GM21360 (cell line): ENCODE measurements at regions not wholly inside any gene's neighbourhood (a gene's known extent, or its start where the extent isn't known, plus 50 kb on each side); places are given as distances from the start of the nearest gene placed in this dataset.
A peak's percentile ranks its signal among the peaks of the same experiment; 100 is the strongest.
"Not testable (repeated sequence)": the region's sequence is repeated elsewhere in the genome, so short reads cannot be mapped to it uniquely, and the experiment has no call there.

Experiments used
- ATAC-seq: cut with Tn5 transposase; IDR thresholded peaks from one replicate; pipeline ENCODE4 v1.9.1; 2021; ENCODE audit warnings: mild to moderate bottlenecking, moderate library complexity; ENCODE audit not compliant: unreplicated experiment

DNA sequence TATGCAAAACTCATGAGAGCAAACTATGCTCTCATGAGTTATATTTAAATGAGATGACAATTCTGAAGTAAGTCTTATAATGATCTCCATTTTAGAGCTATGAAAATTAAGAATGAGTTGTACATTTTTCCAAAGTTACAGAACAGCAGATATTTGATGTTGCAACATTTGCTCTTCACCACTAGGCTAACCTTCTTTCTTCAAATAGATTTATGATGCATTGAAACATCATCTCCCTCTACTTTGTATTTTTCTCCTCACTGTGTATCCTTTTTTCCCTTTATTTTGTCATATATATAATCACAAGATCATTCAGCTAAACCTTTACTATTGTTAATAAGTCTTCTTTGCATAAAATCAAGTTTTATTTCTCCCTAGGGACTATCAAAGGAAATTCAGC lies 497.7 kb upstream of the TYRP1 start:
- no peak for ATAC-seq

DNA sequence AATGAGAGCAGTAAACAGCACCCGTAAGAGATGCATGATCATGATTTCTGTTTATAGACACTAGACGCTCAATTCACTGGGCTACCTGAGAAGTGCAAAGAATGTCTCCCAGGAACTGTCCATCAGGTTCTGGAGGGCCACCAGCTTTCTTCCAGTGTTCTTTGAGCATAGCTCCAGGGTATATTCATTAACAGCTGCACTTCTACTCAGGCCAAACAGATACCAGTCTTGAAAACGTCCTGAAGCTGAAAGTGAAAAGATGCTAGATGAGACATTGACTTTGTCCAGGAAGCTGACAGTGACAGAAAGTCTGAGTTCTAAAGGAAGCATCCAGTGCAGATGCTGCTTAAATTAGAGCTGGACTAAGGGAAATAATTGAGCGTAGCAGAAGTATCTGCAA lies 488.7 kb upstream of the TYRP1 start:
- ATAC-seq: no peak

DNA sequence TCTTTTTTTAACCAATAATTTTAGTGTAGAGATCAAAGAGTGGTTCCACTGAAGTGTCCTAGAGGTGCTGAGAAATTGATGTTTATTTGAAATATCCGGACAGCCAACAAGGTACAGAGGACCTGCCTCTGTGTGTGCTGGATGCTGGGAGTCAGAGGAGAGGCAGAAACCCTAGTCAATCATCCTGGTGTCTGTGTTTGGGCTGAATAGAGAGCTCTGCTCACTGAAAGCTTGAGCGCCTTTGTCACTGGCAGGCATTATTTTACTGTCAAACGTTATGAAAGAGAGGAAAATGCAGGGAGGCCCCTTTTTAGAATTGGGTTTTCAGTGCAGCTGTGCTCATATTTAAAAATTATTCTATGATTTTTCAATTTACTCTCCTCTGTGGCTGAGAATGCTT lies 480.3 kb upstream of the TYRP1 start:
- no peak for ATAC-seq

DNA sequence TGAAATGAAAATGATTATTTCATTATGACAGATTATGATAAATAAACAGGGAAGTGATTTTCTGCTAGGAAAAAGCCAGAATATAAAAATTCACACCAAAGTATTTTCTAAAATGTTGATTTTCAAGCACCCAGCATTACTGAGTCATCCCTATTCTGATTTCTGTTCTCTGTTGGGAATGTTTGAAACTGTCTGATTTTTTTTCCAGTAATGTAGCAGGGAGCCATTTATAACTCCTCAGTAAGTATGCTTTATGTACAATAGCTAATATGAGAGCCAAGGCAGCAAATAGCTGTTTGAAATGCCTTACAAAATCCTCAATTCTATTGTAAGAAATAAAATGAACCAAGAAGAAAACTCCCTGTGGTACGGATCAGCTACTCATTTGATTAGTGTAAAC lies 471.7 kb upstream of the TYRP1 start:
- ATAC-seq: no peak

DNA sequence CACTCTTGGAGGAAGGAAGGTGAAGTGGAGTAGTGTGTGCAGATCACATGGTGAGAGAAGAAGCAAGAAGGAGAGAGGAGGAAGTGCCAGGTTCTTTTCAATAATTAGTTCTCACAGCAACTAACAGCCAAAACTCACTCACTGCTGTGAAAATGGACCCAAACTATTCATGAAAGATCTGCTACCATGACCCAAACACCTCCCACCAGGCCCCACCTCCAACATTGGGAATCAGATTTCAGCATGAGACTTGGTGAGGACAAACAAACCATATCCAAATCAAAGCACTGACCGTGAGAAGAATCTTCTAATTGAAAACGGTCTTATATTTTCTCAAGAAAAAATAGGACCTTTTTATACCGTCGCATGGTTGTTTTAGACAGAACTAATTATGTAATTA lies 468.7 kb upstream of the TYRP1 start:
- ATAC-seq: no peak

DNA sequence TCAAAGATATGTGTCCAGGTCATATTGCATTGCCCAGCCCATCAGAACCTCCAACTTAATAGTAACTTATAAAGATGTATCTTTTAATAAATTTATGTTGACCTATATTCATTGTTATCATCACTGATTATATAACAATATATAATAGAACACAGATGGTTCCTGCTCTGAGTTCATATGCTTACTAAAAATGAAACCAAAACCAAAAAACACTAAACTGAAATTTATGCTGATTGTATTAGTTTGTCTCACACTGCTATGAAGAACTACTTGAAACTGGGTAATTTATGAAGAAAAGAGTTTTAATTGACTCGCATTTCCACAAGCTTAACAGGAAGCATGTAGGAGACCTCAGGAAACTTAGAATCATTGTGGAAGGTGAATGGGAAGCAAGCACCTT lies 462.5 kb upstream of the TYRP1 start:
- peak; percentile 77 for ATAC-seq

DNA sequence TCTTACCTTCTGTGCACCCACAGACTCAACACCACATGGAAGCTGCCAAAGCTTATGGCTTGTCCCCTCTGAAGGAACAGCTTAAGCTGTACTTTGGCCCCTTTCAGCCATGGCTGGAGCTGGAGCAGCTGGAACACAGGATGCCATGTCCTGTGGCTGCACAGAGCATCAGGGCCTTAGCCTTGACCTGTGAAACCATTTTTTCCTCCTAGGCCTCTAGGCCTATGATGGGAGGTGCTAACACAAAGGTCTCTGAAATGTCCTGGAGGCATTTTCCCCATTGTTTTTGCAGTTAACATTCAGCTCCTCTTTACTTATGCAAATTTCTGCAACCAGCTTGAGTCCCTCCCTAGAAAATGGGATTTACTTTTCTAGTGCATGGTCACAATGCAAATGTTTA lies 461.4 kb upstream of the TYRP1 start:
- no peak for ATAC-seq

DNA sequence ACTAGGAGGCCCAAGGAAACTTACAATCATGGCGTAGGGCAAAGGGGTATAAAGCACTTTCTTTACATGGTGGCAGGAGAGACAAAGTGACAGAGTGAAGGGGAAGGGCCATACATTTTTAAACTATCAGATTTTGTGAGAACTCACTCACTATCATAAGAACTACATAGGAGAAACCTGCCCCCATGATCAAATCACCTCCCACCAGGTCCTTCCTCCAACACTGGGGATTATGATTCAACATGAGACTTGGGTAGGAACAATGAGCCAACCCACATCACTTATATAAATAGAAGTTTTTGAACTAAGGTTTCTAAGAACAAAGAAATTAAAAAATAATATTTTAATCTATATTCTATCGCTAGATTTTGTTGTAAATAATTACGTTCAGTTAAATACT lies 460.3 kb upstream of the TYRP1 start:
- ATAC-seq: no peak

DNA sequence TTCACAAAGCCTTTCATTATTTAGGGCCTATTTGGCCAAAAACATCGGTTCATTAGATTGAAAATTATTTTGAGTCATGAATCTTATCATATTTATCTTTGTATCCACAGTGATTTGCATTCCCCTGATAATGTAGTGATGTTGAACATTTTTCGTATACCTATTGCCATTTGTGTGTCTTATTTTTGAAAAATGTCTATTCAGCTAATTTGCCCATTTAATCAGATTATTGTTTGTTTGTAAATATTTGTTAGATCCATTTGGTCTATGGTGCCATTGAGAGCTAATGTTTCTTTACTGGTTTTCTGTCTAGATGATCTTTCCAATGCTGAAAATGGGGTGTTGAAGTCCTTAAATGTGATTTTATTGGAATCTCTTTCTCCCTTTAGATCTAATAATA lies 439.2 kb upstream of the TYRP1 start:
- no peak for ATAC-seq

DNA sequence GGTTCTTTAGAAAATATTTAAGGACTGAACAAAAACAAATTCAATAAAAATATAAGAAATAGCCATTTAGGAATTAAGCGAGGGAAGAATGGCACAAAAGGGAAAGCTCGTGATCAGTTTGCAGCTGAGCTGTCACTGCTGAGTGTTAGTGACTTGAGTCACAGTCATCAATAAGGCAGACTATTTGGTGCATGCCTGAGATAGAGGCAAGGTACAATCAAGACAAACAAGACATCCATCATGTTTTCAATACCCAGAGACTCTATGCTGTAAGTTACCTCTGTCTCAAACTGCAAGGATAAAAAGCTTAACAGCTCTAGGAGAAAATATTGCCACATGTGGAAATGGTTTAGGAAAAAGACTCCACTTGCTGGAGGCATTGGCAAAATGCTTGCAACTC lies 426.4 kb upstream of the TYRP1 start:
- no peak for ATAC-seq

DNA sequence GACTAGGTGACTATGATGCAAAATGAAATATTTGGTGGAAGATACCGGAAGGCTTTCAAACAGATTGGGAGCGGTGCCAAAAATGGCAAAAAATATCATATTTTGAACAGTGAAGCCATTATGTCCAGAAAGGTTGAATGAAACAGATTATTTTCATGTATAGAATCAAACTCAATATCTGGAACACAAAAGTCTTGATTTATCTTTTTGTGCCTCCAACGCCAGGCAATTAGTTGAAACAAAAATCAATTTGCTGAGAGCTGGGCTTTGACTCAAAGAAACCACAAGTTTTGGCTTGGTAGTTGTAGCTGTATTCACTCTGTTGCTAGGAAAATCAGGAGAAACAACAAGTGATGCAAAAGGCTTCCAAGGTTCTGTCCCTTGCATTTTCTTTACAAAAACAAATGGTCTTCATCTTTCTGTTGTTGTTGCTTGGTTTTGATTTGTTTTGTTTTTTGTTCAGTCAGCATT lies 421.7 kb upstream of the TYRP1 start:
- ATAC-seq: no peak

DNA sequence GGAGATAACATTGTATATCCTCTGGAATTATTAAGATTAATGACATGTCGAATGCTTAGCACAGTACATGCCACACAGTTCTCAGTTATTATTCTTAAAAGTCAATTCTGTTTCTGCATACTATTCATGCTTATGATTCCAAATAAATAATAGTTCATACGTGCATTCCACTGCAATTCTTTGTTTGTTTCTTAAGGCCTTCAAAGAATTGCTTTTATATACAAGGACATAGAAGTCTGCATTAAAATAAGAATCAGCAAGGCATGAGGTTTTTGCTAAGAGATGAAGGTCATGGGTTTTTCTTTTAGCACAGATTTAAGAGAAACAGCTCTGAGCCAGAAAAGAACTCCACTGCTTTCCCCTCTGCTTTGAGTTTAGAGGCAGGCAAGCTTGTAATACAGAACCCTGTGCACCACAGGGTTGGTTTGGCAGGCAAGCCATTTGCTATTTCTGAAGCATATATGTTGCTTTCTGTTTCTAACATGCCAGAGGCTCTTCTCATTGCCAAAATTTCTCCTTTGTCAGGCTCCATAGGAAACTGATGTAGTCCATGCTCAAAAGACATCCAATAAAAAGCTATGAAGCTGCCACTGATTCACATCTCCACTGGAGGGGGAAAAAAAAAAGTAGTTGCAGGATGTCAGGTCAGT lies 420.6 kb upstream of the TYRP1 start:
- ATAC-seq: no peak

DNA sequence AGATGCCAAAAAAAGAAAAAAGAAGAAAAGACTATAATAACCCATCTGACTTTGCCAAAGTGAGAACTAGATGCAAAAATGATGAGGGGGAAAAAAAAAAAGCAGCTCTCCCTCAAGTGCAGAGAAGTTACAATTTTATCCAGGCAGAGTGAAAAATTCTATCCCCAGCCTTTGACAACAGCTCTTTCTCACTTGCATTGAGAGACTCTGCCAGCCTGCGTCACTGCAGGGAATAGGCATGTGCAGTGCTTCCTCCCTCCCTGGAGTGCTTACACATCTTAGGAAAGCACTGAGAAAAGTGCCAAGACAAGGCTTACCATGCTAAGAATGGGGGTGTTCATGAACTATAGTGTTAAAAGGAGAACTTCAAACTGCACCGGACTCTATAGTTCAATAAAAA lies 418.6 kb upstream of the TYRP1 start:
- ATAC-seq: no peak

DNA sequence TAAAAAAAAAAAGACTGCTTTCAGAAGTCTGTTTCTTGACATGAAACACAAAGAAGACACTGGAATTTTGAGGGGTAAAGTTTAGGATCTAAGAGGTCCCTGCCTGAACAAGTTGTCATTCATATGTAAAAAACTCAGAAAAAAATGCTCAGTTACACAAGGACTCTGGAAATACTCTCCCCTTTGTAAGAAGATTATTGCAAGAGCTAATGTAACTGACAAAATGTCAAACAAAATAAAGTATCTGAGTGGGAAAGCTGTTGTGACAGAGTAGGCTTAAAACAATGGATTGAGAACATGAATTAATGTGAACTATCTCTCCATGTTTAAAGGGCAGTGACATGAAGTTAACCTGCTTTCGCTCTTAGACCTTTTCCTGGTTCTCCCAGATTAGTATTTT lies 416.7 kb upstream of the TYRP1 start:
- ATAC-seq: no peak

DNA sequence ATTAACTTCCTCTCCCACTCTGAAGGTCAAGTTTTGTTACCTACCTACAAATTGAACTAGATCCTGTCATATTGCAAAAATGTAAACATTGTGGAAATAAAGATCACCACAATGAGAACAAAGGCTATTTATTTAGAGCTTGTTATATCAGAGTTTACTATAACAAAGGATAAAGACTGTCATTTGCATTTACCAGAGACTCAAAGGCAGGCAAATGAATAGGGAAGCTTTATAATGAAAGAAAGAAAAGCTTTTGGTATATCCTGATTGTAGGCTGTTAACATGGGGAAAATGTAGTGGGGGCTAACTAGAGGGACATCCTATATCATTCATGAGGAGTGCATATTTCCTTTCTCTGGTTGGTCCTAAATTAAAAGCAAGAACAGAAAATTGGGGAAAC lies 403.5 kb upstream of the TYRP1 start:
- ATAC-seq: no peak

DNA sequence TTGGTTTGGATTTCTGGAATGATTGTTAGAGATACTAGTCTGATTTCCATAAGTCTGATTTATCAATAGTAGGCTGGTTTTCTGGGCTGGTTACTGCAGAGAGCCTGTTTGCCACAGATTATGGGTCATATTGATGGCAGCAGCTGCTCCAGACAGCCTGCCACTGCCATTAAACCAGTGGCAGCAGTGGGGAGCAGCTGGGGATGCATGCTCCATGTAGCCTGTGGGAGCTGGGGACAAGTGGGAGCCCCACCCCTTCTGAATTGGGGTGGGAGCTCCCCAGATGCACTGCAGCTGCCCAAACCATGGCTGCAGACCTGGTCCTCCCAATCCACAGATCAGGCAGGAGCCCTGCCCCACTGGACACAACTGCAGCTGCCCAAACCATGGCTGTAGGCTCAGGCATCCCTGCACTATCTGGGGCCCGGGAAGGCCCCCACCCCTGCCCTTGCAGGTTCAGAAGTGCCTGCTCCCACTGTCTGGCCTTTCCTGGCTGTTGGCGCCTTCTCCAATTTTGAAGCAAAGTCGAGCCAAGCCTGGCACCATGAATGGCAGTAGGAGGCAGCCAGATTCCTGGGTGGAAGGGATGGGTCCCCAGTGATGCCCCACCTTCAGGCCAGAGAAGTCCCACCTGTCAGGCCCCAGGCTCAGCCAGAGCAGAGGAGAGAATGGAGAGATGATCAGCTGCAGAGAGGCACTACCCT lies 402.9 kb upstream of the TYRP1 start:
- no peak for ATAC-seq

DNA sequence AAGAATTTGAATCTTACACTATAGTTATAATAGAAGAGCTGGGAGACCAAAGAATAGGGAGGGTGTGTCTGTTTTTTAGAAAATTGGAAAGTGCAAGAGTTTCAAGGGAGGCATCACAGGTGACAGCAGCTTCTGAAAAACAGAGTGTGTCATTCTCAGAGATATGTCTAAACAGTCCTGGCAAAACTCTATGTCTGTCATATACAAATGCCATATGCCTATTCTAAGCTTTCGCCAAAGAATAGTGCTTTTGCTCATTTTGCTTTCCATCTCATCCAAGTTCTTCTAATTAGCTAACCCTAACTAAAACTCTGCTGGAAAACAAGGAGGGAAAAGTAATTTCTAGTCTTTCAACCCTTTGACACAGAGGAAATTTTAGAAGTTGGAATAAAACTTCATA lies 388.0 kb upstream of the TYRP1 start:
- no peak for ATAC-seq

DNA sequence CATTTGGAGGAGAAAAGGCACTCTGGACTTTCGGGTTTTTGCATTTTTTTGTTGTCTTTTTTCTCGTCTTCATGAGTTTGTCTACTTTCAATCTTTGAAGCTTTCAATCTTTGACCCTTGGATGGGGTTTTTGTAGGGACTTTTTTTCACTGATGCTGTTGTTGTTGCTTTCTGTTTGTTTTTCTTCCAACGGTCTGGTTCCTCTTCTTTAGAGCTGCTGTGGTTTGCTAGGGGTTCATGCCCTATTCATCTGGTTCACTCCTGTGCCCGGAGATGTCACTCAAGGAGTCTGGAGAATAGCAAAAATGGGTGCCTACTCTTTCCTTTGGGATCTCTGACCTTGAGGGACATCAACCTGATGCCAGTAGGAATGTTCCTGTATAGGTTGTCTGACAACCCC lies 378.6 kb upstream of the TYRP1 start:
- ATAC-seq: no peak

DNA sequence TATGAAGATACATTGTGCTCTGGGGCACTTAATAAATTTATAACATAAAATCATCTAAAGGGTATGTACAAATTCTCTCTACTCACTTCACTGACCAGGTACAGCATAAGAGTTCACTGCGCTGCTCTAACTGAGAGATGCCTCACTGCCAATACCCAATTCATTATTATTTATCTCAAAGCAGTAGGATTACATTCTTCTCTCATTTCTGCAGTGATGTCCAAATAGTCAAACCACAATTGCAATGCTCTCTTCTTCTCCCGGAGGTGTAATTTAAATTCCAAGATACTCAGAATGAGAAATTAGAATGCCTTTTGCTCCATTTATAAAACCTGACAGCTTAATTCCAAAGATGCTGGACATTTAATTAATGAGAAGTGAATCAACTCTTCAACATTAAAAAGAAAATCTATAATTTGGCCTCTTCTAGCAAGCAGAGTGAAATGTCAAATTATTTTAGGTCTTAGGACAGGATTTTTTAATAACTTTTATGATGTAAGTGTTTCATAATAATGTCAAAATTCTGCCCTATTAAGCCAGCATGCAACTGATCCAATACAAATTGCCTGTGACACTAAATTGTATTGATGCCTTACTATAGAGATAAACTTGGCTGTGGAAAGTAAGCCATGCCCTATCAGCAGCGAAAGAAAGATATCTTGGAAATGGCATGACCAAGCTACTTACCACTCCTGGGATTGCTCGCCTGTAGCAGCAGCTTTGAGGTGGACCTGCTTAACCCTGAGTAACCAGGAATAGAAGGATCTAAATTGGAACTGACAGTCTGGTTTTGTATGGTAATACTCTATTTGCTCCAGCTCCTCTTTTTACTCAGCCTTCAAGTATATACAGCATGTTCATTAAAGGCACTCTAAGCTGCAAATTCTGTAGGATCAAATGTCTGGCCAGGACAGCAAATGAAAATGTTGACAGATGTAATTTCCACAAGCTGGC lies 374.2 kb upstream of the TYRP1 start:
- ATAC-seq: no peak

DNA sequence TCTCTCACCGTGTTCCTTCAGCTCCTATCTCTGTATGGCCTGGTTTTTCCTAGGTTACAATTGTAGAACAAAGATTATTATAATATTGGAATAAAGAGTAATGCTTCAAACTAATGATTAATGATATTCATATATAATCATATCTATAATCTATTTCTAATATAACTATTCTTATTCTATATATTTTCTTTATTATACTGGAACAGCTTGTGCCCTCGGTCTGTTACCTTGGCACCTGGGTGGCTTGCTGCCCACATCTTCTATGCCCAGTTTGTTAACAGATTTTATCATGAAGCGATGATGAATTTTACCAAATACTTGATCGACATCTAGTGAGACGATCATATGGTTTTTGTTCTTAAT lies 363.6 kb upstream of the TYRP1 start:
- ATAC-seq: no peak

DNA sequence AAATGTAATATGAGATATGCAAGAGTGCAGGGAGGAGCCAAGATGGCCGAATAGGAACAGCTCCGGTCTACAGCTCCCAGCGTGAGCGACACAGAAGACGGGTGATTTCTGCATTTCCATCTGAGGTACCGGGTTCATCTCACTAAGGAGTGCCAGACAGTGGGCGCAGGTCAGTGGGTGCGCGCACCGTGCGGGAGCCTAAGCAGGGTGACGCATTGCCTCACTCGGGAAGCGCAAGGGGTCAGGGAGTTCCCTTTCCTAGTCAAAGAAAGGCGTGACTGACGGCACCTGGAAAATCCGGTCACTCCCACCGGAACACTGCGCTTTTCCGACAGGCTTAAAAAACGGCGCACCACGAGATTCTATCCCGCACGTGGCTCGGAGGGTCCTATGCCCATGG lies 359.2 kb upstream of the TYRP1 start:
- ATAC-seq: not testable (repeated sequence)

DNA sequence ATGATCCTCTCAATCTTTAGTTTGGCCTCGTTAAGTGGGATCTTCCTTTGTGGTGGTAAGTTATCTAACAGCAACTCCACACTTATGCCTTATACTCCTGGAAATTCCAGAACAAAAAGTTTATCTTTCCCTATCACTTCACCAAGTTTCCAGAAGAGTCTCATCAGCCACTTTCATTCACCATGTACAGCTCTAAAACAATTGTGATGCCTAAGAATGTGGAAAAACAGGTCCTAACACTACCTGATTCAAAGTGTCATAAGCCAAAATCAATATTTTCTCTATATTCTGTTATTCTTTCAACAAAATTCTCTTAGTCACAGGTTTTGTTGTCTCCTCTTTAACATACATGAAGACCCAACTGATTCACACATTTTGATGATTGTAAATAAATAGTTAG lies 342.4 kb upstream of the TYRP1 start:
- ATAC-seq: no peak
